ENCODE measurements at regions not wholly inside any gene's neighbourhood (a gene's known extent, or its start where the extent isn't known, plus 50 kb on each side); places are given as distances from the start of the nearest gene placed in this dataset.

DNA sequence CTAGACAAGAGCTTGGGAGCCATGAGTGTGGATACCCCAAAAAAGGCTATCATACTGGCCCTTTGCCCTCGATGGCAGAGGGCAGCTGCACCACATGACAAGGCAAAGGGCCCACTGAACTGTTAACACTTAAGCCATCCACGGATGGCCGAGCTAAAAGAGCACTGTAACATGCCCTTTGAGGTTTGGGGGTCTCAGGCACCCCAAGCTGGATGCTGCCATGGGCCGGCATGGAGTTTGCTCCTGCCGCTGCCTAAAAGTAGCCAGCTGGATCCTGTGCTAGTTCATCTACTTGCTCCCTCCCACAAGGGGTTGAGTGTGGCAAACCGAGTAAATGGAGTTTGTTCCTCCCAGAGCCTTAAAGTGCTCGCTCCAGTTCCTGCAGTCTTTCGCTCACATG lies 383.2 kb upstream of the LRRC4C start:
- H3K27me3 ChIP-seq = no peaks in the 10 kb centered on the region
- no peak for TF ChIP-seq POLR2A (IDR thresholded peaks at IDR 0.05)
- no peak for TF ChIP-seq EP300 (IDR thresholded peaks at IDR 0.05)
- TF ChIP-seq, protein P1, sequence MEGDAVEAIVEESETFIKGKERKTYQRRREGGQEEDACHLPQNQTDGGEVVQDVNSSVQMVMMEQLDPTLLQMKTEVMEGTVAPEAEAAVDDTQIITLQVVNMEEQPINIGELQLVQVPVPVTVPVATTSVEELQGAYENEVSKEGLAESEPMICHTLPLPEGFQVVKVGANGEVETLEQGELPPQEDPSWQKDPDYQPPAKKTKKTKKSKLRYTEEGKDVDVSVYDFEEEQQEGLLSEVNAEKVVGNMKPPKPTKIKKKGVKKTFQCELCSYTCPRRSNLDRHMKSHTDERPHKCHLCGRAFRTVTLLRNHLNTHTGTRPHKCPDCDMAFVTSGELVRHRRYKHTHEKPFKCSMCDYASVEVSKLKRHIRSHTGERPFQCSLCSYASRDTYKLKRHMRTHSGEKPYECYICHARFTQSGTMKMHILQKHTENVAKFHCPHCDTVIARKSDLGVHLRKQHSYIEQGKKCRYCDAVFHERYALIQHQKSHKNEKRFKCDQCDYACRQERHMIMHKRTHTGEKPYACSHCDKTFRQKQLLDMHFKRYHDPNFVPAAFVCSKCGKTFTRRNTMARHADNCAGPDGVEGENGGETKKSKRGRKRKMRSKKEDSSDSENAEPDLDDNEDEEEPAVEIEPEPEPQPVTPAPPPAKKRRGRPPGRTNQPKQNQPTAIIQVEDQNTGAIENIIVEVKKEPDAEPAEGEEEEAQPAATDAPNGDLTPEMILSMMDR (IDR thresholded peaks at IDR 0.05) = no peak
- no peak for TF ChIP-seq POLR2AphosphoS5 (IDR thresholded peaks at IDR 0.05)
- peaks cover 0 to 27% (median 16%) of the 10 kb centered on the region in 4 donors for H3K9me3 ChIP-seq
- H3K4me1 ChIP-seq = no peaks in the 10 kb centered on the region
- intact Hi-C loops (cut with DNase I; ENCODE audit: low total_unique reads) = no loop called here
- H3K4me3 ChIP-seq = no peak overlapping the region
- 75 to 84% (median 81%) methylated on average over 7 to 8 of the region's 8 CpGs for WGBS, 5 donors
- H3K36me3 ChIP-seq = no peaks in the 10 kb centered on the region
- DNase-seq = no peak
- no peak overlapping the region for H3K27ac ChIP-seq

DNA sequence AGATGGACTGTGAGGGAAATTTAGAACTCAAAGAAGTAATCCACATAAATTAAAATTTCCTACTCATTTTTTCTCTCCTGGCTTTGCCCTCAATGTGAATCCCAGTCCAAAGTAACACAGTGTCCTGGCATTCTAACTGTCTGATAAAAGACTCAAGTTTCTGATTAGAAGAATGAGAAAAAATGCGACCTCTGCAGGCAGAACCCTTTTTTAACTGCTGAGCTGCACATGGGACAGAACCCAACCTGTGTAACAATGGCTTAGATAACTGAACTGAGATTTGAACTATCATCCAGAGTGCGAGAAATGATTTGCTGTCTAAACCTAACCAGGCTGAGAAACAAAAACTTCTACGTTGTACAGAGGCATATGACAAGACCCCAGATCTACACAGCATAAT lies 385.6 kb upstream of the LRRC4C start:
- Histone ChIP-seq H3K9me3 (peaks cover 0 to 20% (median 16%) of the 10 kb centered on the region in 4 donors), H3K4me3 (no peak overlapping the region), H3K27ac (no peak overlapping the region), H3K4me1 (no peaks in the 10 kb centered on the region), H3K36me3 (no peaks in the 10 kb centered on the region), H3K27me3 (no peaks in the 10 kb centered on the region)
- intact Hi-C loops (cut with DNase I; ENCODE audit: low total_unique reads) = no loop called here
- TF ChIP-seq, protein P1 (IDR thresholded peaks at IDR 0.05) = no peak
- no peak for TF ChIP-seq EP300 (IDR thresholded peaks at IDR 0.05)
- TF ChIP-seq POLR2AphosphoS5 (IDR thresholded peaks at IDR 0.05) = no peak
- no peak for TF ChIP-seq POLR2A (IDR thresholded peaks at IDR 0.05)
- WGBS, 5 donors = 60 to 67% (median 61%) methylated on average over 3 of the region's 3 CpGs
- no peak for DNase-seq

DNA sequence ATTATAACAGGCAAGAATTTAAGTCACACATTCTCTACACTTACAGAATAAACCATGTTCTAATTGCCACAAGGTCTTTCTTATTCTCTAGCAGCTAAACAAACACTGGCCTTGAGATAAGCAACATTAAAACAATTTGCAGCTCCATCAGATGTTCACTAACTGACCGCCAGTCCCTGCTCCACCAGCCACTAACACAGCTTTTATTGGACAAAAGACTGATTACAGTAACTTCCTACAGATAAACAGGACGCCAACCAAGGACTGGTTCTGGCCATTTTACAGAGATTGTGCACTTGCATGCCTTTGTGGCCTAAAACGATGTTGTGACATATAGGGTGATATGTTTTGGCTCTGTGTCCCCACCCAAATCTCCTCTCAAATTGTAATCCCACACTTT lies 388.9 kb upstream of the LRRC4C start:
- peaks cover 0 to under 1% (median 0%) of the 10 kb centered on the region in 4 donors for H3K9me3 ChIP-seq
- no peak overlapping the region for H3K4me3 ChIP-seq
- no peak for DNase-seq
- H3K4me1 ChIP-seq = no peaks in the 10 kb centered on the region
- H3K36me3 ChIP-seq = no peaks in the 10 kb centered on the region
- H3K27ac ChIP-seq = no peak overlapping the region
- TF ChIP-seq EP300 (IDR thresholded peaks at IDR 0.05) (no peak), POLR2AphosphoS5 (IDR thresholded peaks at IDR 0.05) (no peak), POLR2A (IDR thresholded peaks at IDR 0.05) (no peak)
- TF ChIP-seq, protein P1 (IDR thresholded peaks at IDR 0.05) = no peak
- H3K27me3 ChIP-seq = no peaks in the 10 kb centered on the region
- intact Hi-C loops (cut with DNase I; ENCODE audit: low total_unique reads) = no loop called here
- 6 to 26% (median 15%) methylated on average over 3 of the region's 3 CpGs for WGBS, 5 donors

DNA sequence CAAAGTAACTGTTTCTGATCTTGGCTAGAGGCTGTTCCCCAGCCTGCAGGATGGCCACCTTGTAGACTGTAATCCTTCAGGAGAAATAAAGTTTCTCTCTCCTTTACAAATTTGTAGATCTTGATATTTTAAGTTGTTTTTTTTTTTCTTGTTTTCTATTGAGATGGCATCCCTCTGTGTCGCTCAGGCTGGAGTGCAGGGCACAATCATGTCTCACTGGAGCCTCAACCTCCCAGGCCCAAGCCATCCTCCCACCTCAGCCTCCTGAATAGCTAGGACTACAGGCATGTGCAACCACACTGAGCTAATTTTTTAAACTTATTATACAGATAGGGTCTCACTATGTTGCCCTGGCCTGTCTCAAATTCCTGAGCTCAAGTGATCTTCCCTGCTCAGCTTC lies 389.8 kb upstream of the LRRC4C start:
- H3K9me3 ChIP-seq = no peaks in the 10 kb centered on the region
- intact Hi-C loops (cut with DNase I; ENCODE audit: low total_unique reads) = no loop called here
- no peak overlapping the region for H3K27ac ChIP-seq
- 68 to 93% (median 82%) methylated on average over 1 of the region's 1 CpG for WGBS, 5 donors
- H3K27me3 ChIP-seq = no peaks in the 10 kb centered on the region
- H3K4me1 ChIP-seq = no peaks in the 10 kb centered on the region
- H3K36me3 ChIP-seq = no peaks in the 10 kb centered on the region
- TF ChIP-seq, protein P1 (IDR thresholded peaks at IDR 0.05) = no peak
- TF ChIP-seq POLR2AphosphoS5 (IDR thresholded peaks at IDR 0.05) = no peak
- TF ChIP-seq POLR2A (IDR thresholded peaks at IDR 0.05) = no peak
- TF ChIP-seq EP300 (IDR thresholded peaks at IDR 0.05) = no peak
- no peak overlapping the region for H3K4me3 ChIP-seq
- no peak for DNase-seq

Measured in stomach (tissue), 8 donors.